ENCODE measurements at regions not wholly inside any gene's neighbourhood (a gene's known extent, or its start where the extent isn't known, plus 50 kb on each side); places are given as distances from the start of the nearest gene placed in this dataset.

DNA sequence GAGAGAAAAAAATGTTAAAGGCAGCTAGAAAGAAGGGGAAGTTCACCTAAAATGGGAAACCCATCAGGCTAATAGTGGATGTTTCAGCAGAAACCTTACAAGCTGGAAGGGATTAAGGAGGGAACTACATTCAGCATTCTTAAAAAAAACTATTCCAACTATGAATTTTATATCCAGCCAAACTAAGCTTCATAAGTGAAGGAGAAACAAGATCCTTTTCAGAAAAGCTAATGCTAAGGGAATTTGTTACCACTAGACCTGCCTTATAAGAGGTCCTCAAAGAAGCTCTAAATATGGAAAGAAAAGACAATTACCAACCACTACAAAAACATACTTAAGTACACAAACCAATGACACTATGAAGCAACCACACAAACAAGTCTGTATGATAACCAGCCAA, 59.2 kb upstream of the SLC35F1 start:
- FAIRE-seq (no peak), DNase-seq (ENCODE audit: low read depth, low spot score) (no peak), ATAC-seq (no peak)
- intact Hi-C loops (cut with micrococcal nuclease; ENCODE audit: unreplicated experiment) (no loop called here), in situ Hi-C loops (cut with MboI) (no loop called here)
- BruUV-seq (replicated peaks), result no TSS peak
- Histone ChIP-seq H3K36me3 (ENCODE audit: control insufficient read depth in 2 of 2, insufficient read depth in 2 of 2, low read length in 1 of 2) (no peaks in the 10 kb centered on the region), H3K27ac (ENCODE audit: control insufficient read depth, insufficient read depth) (no peak overlapping the region), H3K9me3 (replicated peaks; ENCODE audit: control insufficient read depth, insufficient read depth, low read length) (no peaks in the 10 kb centered on the region; the same call in 2 of the 3 replicates), H2AFZ (ENCODE audit: control insufficient read depth, low read depth, low read length) (no peak overlapping the region), H3K4me3 (no peak overlapping the region), H3K79me2 (ENCODE audit: control insufficient read depth, insufficient read depth, low read length) (no peaks in the 10 kb centered on the region), H3K9ac (ENCODE audit: control insufficient read depth, insufficient read depth, low read length) (no peak overlapping the region), H3K4me2 (ENCODE audit: control insufficient read depth, insufficient read depth) (no peak overlapping the region), H3K4me1 (ENCODE audit: control insufficient read depth, insufficient read depth, low read length) (no peaks in the 10 kb centered on the region), H4K20me1 (ENCODE audit: control insufficient read depth, insufficient read depth) (no peaks in the 10 kb centered on the region), H3K27me3 (replicated peaks in 1 of 2; ENCODE audit: control insufficient read depth in 2 of 2, insufficient read depth in 2 of 2, low read length in 1 of 2) (no peaks in the 10 kb centered on the region)
- ChIA-PET SMC1A (ENCODE audit: uncharacterized antibody, unreplicated experiment) (interaction anchor here (0.5 to 1.2 kb wide), 3 partner anchors 11 to 398 kb away, joined by 3 read pairs; no protein-coding TSS in a partner anchor), CTCF (no interaction called here), RAD21 (ENCODE audit: unreplicated experiment) (interaction anchor here (0.6 kb wide), 1 partner anchor 18 kb away, joined by 3 read pairs; no protein-coding TSS in a partner anchor), POLR2A (no interaction called here)
- no peak for TF ChIP-seq SMAD1 (IDR thresholded peaks at IDR 0.05; ENCODE audit: low read depth, partially characterized antibody)
- TF ChIP-seq NRF1 (conservative IDR thresholded peaks at IDR 0.05; ENCODE audit: low read depth, low read length), result no peak
- no peak for TF ChIP-seq GATAD2B (conservative IDR thresholded peaks at IDR 0.05; ENCODE audit: low read depth)
- TF ChIP-seq MEF2B (IDR thresholded peaks at IDR 0.05; ENCODE audit: partially characterized antibody, poor library complexity, severe bottlenecking), result no peak
- no peak for TF ChIP-seq RB1 (IDR thresholded peaks at IDR 0.05; ENCODE audit: borderline replicate concordance)
- no peak for TF ChIP-seq STAT3 (IDR thresholded peaks at IDR 0.05; ENCODE audit: low read depth, low read length)
- no peak for TF ChIP-seq CBFB (IDR thresholded peaks at IDR 0.05; ENCODE audit: low read depth)
- TF ChIP-seq FOS (IDR thresholded peaks at IDR 0.05; ENCODE audit: borderline replicate concordance, extremely low read depth, insufficient read length), result no peak

DNA sequence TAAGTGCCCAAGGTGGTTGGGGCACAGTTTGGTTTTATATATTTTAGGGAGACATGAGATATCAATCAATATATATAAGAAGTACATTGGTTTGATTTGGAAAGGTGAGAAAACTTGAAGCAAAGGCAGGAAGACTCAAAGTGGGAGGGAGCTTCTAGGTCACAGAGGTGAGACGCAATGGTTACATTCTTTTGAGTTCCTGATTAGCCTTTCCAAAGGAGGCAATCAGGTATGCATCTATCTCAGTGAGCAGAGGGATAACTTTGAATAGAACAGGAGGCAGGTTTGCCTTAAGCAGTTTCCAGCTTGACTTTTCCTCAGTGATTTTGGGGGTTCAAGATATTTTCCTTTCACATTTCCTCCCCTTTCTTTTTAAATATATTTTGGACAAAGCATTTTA, 58.0 kb upstream of the SLC35F1 start:
- FAIRE-seq, result no peak
- TF ChIP-seq, protein P1, sequence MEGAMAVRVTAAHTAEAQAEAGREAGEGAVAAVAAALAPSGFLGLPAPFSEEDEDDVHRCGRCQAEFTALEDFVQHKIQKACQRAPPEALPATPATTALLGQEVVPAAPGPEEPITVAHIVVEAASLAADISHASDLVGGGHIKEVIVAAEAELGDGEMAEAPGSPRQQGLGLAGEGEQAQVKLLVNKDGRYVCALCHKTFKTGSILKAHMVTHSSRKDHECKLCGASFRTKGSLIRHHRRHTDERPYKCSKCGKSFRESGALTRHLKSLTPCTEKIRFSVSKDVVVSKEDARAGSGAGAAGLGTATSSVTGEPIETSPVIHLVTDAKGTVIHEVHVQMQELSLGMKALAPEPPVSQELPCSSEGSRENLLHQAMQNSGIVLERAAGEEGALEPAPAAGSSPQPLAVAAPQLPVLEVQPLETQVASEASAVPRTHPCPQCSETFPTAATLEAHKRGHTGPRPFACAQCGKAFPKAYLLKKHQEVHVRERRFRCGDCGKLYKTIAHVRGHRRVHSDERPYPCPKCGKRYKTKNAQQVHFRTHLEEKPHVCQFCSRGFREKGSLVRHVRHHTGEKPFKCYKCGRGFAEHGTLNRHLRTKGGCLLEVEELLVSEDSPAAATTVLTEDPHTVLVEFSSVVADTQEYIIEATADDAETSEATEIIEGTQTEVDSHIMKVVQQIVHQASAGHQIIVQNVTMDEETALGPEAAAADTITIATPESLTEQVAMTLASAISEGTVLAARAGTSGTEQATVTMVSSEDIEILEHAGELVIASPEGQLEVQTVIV (IDR thresholded peaks at IDR 0.05; ENCODE audit: borderline replicate concordance, partially characterized antibody), result no peak
- TF ChIP-seq CBX5 (IDR thresholded peaks at IDR 0.05; ENCODE audit: low read depth) (no peak), USF2 (IDR thresholded peaks at IDR 0.05; ENCODE audit: borderline replicate concordance, low read depth, low read length) (no peak), ZNF384 (IDR thresholded peaks at IDR 0.05; ENCODE audit: borderline replicate concordance, low read depth, low read length) (no peak), ZNF24 (IDR thresholded peaks at IDR 0.05) (no peak), SREBF2 (IDR thresholded peaks at IDR 0.05; ENCODE audit: low read length) (no peak), KAT2A (conservative IDR thresholded peaks at IDR 0.05; ENCODE audit: control insufficient read depth, low read depth, low read length) (no peak), ZNF622 (IDR thresholded peaks at IDR 0.05) (no peak), EED (IDR thresholded peaks at IDR 0.05; ENCODE audit: low read depth) (no peak)

More for the DNA sequence above, 58.0 kb upstream of the SLC35F1 start:
- Histone ChIP-seq H2AFZ (ENCODE audit: control insufficient read depth, low read depth, low read length) (no peak overlapping the region), H3K4me3 (no peak overlapping the region), H3K79me2 (ENCODE audit: control insufficient read depth, insufficient read depth, low read length) (no peaks in the 10 kb centered on the region), H4K20me1 (ENCODE audit: control insufficient read depth, insufficient read depth) (no peaks in the 10 kb centered on the region), H3K27ac (ENCODE audit: control insufficient read depth, insufficient read depth) (no peak overlapping the region), H3K4me1 (ENCODE audit: control insufficient read depth, insufficient read depth, low read length) (no peaks in the 10 kb centered on the region), H3K4me2 (ENCODE audit: control insufficient read depth, insufficient read depth) (no peak overlapping the region), H3K9me3 (replicated peaks; ENCODE audit: control insufficient read depth, insufficient read depth, low read length) (no peaks in the 10 kb centered on the region; the same call in 2 of the 3 replicates), H3K36me3 (ENCODE audit: control insufficient read depth in 2 of 2, insufficient read depth in 2 of 2, low read length in 1 of 2) (no peaks in the 10 kb centered on the region), H3K27me3 (replicated peaks in 1 of 2; ENCODE audit: control insufficient read depth in 2 of 2, insufficient read depth in 2 of 2, low read length in 1 of 2) (no peaks in the 10 kb centered on the region), H3K9ac (ENCODE audit: control insufficient read depth, insufficient read depth, low read length) (no peak overlapping the region)
- 58% methylated on average over 1 of the region's 1 CpG for WGBS (ENCODE audit: insufficient coverage, insufficient replicate concordance, low lambda C conversion rate, missing lambda C conversion rate)
- ChIA-PET SMC1A (ENCODE audit: uncharacterized antibody, unreplicated experiment) (no interaction called here), POLR2A (no interaction called here), CTCF (no interaction called here), RAD21 (ENCODE audit: unreplicated experiment) (no interaction called here)
- in situ Hi-C loops (cut with MboI), result no loop called here
- DNase-seq (ENCODE audit: low read depth, low spot score) (no peak), ATAC-seq (no peak)
- BruUV-seq (replicated peaks), result no TSS peak
- intact Hi-C loops (cut with micrococcal nuclease; ENCODE audit: unreplicated experiment), result no loop called here
